SW 1271 (cell line): ENCODE measurements at regions not wholly inside any gene's neighbourhood (a gene's known extent, or its start where the extent isn't known, plus 50 kb on each side); places are given as distances from the start of the nearest gene placed in this dataset.
"Not testable (repeated sequence)": the region's sequence is repeated elsewhere in the genome, so short reads cannot be mapped to it uniquely, and the experiment has no call there.

Source experiments
- DNase-seq, 2 experiments: peaks; one replicate each; lab custom pipeline; 2025; lab: John Stamatoyannopoulos, UW

DNA sequence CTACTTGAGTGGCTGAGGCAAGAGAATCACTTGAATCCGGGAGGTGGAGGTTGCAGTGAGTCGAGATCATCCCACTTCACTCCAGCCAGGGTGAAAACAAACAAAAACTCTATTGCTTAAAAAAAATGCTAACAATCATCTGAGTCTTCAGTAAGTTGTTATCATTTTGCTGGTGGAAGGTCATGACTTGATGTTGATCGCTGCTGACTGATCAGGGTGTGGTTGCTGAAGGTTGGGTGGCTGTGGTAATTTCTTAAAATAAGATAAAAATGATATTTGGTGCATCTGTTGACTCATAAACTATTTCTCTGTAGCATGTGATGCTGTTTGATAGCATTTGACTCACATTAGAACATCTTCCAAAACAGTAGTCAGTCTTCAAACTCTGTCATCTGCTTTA is 349.4 kb upstream of the PAPPA start:
- no peak for DNase-seq

DNA sequence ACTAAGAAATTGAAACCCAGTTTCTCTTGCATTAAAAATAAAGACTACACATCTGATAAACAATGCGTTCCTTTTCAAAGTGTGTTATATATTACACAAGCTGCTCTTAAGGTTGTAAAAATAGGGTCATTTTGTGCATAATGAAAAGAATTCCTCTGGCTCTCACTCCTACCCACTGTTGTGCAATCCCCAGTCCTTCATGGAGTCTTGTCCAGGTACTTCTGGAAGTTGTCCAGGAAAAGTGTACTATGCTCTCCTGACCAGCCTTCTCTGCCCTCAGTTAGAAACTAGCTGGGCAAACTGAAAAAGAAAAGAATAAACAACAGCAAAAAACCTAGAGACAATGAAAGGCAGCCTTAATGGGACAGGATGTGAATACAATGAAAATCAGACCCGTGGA is 345.5 kb upstream of the PAPPA start:
- no peak for DNase-seq

DNA sequence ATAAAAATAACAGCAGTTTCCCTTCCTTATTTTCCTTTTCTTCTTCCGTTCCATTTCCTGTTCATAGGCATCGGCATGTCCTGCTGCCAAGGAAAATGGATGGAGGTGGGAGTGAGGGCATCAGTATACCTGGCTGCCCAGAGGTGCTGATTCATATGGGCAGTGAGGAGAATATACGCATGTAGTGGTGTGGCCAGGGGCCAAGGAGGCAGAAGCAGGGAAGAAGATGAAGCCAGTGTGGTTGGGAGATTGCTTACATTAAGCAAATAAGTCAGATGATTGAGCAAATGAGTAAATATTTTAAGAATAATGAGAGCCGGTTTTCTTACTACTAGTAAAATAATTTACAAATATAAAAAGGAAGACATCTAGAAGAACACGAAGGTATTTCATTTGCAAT is 344.9 kb upstream of the PAPPA start:
- no peak for DNase-seq

DNA sequence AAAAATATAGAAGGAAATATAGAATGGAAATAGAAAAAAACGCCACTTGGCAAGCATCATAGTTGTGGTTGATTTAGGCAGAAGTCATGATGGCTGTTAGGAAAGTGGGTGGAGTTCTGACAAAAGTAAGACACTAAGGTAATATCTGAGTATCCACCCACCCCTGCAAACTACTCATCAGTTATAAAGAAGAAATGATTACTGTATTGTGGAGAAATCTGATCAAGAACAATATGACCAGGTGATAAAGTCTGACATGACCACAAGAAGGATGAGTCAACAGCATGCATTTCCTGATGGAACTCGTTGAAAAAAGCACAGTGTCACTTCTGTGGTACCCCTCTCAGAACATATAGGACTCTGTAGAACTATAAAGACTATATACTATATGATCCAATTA is 343.4 kb upstream of the PAPPA start:
- DNase-seq: no peak

DNA sequence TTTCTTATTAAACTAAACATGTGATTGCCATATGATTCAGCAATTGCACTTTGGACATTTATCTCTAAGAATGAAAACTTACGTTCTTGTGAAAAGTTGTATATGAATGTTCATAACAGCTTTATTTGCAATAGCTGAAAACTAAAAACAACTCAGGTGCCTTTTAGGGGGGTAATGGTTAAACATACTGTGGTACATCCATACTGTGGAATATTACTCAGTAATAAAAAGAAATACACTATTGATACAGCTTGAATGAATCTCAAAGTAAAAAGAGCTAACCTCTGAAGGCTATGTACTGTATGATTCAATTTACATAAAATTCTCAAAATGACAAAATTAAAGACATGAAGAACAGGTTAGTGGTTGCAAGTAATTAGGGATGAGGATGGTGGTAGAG is 339.5 kb upstream of the PAPPA start:
- DNase-seq: no peak

DNA sequence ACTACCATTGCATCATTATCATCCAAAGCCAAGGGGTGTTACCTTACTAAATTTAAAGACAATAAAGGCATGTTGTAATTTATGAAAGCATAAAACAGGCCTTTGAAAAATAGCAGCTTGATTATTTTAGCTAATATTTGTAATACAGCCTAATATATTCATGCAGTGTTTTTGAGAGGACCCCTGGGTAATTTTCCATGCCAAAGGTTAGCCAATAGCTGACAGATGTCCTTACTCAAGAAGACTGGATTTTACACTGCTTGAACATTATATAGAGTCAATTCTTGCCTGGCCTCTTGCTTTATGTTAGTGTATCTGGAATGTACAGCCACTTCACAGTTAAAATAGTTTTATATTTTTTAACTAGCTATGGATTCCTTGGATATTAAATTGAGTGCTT is 337.8 kb upstream of the PAPPA start:
- no peak for DNase-seq

DNA sequence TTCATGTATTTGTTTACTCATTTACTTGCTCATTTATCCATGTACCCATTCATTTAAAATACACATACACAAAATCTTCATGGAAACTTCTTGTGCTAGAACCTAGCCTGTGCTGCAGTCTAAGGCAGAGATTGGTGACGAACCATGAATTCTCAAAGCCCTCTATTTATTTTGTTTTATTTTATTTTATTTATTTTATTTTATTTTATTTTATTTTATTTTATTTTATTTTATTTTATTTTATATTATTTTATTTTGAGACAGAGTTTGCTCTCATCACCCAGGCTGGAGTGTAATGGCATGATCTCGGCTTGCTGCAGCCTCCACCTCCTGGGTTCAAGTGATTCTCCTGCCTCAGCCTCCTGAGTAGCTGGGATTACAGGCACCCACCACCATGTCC is 334.9 kb upstream of the PAPPA start:
- DNase-seq: not testable (repeated sequence)

DNA sequence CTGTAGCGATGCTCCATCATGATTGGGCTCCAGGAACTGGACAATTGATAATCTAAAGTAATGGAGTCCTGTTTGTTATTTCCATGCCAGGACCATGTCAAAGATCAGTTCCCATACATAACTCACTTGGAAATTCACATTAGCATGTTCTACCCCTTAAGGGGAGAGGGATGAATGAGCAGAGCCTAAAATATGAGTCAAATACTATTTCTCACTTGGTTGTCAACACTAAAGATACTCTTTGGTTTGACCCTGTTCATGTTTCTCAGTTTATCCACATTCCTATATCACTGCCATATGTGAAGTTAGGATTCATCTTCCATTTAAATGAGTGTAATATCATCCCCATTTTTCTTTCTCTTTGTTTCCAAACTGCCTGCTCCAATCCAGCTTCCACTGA is 321.6 kb upstream of the PAPPA start:
- no peak for DNase-seq

DNA sequence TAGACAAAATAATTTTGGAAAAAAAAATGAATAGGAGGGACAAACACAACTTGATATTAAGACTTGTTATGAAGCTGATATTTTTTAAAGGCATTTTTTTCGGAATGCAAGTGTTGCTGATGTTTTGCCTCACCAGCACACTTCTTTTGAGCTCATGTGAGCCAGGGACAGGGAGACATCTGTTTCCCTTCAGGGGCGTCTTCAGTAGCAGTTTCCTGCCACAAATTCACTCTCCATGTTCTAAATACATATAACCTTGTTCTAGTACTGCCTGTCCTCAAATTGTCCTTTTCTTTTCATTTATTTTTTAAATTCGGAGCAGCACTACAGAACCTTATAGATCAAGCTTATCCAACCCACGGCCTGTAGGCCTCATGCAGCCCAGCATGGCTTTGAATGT is 316.0 kb upstream of the PAPPA start:
- DNase-seq: no peak

DNA sequence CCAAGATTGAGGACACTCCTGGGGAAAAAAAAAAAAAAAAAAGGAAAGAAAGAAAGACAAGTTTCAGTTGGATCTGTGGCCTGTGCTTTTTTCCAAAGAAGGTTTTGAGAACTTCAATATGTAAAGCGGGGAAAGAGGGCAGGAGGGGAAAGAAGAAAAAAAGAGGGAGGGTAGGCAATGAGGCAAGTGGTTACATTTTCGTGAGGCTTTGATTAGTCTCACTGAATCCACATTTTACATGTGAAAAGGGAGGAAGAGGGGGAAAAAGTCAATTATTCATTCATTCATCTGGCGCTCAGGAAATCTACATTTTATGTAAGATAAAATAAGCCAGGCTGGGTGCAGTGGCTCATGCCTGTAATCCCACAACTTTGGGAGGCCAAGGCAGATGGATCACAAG is 315.2 kb upstream of the PAPPA start:
- no peak for DNase-seq

DNA sequence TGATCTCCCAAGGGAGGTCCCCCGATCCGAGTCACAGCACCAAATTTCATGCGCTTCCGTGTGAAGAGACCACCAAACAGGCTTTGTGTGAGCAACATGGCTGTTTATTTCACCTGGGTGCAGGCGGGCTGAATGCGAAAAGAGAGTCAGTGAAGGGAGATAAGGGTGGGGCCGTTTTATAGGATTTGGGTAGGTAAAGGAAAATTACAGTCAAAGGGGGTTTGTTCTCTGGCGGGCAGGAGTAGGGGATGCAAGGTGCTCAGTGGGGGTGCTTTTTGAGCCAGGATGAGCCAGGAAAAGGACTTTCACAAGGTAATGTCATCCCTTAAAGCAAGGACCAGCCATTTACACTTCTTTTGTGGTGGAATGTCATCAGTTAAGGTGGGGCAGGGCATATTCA is 309.2 kb upstream of the PAPPA start:
- not testable (repeated sequence) for DNase-seq

DNA sequence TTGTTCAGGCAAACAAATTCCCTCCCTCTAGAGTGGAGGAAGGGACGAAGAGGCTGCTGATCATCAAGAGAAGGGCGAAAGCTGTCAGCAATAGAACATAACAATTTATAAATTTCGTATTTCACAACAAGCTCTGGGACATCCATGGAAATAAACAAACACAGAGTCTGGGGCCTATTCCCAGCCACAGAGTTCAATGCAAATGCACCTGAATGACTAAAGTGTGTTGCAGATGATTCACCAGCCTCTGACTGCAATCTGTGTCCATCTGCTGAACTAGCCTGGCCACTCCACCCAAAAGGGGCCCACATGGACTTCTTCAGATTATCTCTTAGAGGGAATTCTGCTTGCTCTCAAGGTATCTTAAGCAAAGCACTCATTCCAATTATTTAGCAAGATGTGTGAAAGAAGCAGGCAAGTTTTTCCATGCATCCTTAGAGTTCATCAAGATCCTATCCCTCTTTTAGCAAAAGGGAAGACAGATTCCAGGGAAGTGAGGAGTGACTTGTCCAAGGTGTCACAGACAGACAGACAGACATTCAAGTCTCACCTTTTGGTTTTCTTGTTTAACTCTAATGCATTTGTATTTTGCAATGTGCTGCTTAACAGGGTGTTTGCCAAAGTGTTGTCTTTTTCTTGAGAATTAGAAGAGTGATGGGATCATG is 307.8 kb upstream of the PAPPA start:
- no peak for DNase-seq

DNA sequence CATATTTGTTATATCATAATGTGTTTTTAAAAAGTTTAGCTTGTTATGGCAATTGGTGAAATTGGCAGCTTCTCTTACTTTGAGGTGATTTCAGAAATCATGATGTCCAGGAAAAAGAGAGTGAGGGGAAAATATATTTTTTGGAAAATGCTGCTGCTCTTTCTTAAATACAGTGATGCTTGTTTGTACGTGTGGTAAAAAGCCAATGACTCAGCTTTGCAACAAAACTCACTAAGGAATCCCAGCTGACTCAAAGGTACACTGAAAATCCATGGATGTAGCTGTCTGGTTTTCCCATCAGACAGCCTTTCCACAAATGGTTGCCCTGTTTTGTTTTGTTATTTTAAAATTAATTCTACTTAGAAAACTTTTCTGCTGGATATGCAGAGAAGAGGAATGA is 306.4 kb upstream of the PAPPA start:
- DNase-seq: no peak

DNA sequence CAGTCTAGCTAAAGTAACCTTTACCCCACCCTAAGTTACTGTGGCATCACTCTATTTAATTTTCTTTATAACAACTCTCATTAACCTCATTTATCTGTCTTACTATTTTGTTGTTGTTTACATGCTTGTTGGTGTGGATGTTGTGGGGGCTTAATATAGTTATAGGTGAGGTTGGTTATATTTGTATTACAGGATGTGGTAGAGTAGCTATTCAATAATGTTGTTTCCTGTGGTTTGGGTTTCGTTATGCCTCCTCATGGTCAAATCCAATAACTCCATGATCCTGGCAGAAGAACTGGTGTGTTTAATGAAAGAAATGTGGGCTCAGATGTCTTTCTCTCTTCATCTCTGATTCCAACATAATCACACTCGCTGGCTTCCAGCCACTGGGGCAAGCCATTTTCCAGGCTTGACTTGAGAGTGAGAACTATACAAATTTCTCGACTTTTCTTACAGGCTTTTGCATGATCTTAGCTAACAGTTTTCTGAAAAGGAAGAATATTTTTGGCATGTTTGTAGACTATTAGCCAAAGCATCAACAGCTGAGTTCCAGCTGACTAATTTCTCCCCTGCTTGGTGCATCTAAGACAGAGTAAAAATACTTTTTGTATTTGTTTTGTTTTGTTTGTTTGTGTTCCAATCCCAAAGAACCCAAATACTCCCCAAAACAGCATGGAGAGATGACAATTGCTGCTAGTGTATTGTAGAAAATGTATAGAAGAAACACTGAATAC is 303.7 kb upstream of the PAPPA start:
- DNase-seq: no peak

DNA sequence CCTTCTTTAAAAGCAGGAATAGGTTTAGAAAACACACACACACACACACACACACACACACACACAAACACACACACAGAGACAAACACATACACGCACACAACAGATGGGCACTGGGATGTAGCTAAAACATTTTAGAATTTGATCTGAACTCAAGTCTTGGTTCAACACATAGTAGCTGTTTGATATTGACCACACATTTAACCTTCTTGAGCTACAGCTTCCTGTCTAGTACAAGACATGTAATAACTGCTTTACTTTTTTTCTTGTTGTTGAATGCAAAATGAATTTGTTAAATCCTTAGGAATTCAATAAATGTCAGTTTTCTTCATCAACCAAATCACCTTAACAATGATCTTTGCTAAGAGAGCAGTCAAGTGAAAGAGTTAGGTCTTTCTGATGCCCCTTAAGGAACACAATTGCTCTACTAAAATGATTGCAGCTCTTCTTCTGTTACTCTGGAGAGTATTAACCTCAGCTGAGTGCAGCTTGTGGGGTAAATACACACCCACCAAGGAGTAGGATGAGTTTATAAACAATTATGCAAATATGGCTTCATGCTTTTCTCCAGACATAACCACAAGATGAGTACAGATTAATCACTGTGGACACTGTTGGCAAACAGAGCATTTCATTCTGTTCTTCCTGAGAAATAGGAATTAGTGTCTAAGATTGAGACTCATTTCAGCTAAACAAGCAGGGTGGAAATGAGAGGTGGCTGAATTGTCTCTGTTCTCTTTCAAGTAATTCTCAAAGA is 302.9 kb upstream of the PAPPA start:
- no peak for DNase-seq

DNA sequence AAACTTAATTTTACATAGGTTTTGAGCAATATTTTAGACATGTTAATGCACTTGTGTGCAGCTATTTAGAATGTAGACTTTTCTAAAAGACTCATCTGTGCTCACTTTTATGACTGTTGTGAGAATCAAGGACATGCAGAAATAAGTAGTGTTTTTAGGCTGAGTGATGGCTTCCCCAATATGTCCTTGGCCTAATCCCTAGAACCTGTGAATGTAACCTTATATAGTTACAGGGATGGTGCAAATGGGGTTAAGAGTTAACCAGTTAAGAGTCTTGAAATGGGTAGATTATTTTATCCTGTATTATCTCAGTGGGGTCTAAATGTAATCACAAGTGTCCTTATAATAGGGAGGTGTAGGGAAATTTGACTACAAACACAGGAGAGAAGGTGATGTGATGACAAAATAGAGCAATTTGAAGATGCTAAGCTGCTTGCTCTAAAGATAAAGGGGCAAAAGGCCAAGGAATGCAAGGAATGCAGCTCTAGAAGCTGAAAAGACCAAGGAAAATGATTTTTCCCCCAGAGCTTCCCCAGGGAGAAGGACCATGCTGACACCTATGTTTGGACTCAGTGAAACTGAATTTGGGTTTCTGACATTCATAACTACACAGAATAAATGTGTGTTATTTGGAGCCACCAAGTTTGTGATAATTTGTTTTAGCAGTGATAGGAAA is 298.0 kb upstream of the PAPPA start:
- DNase-seq: peak in 1 of 2 experiments; percentile 11

DNA sequence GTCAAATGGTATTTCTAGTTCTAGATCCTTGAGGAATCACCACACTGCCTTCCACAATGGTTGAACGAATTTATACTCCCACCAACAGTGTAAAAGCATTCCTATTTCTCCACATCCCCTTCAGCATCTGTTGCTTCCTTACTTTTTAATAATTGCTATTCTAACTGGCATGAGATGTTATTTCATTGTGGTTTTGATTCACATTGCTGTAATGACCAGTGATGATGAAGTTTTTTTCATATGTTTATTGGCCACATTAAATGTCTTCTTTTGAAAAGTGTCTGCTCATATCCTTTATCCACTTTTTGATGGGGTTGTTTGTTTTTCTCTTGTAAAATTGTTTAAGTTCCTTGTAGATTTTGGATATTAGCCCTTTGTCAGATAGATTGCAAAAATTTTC is 295.2 kb upstream of the PAPPA start:
- DNase-seq: not testable (repeated sequence)

DNA sequence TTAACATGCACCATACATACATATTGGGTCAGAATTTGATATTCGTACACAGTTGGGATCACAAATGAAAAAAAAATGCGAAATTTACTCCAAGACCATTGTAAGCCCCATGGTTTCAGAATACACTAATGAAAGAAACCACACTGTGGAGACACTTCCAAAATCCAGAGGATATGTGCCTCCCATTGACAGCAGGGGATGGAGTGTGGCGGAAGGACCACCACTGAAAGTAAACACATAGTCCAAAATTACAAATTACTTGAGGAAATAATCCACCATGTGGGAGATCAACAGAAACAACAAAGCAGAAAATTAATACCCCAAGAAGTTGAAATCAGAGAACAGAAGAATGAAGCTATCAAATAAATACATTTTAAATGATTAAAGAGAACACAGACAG is 291.6 kb upstream of the PAPPA start:
- no peak for DNase-seq

DNA sequence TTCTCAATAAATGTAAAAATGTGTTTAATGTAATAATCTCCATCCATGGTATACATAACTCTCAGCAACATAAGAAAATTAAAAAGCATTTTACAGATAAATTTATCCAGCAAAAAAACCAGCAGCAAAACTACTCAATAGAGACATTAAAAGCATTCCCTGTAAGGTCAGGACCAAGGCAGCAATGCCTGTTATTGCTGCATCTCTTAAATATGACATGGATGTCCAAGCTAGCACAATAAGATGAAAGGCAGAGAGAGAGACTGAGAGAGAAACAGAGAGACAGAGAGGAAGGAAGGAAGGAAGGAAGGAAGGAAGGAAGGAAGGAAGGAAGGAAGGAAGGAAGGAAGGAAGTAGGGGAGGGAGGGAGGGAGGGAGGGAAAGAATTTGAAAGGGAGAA is 289.0 kb upstream of the PAPPA start:
- no peak for DNase-seq

DNA sequence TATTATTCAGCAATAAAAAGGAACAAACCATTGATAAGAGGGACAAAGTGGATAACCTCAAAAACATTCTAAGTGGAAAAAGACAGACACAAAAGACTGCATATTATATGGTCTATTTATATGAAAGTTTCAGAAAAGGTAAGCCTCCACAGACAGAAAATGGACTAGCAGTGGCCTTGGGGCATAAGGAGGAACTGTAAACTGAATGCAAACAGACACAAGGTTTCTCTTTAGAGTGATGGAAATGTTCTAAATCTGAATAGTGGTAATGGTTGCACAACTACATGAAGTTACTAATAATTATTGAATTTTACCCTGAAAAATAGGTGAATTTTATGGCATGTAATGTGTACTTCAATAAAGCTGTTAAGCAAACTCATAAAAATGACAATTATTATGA is 286.3 kb upstream of the PAPPA start:
- no peak for DNase-seq

DNA sequence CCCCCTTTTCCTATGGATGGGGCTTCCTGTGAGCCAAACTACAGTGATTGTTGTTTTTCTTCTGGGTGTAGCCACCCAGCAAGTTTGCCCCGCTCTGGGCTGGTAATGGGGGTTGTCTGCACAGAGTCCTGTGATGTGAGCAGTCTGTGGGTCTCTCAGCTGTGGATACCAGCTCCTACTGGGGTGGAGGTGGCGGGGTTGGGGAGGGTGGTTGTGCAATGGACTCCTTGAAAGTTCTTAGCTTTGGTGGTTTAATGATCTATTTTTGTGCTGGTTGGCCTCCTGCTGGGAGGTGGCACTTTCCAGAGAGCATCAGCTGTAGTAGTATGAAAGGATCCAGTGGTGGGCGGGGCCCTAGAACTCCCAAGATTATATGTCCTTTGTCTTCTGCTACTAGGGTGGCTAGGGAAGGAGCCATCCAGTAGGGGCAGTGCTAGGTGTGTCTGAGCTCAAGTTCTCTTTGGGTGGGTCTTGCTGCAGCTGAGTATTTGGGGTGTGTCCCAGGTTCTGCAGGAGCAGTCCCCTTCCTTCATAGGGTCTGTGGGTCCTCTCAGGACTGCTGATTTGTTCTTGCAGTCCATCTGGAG is 275.6 kb upstream of the PAPPA start:
- no peak for DNase-seq

DNA sequence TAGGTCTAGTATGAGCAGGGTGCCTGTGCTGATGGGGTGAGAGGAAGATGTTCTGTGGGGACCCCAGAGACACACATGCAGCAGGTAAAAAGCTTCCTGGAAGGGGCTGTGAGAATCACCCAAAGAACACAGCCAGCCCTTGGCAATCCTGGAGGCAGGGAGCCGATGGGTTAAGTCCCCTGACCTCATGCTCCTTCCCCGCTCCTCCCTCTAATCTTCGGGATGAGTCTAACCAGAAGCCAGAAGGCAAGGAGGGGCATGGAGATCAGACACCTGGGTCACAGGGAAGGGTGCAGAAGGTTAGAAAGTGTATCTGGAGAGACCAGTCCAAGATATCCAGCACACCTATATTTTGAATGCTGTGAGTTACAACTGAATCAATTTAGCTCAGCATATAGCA is 274.1 kb upstream of the PAPPA start:
- no peak for DNase-seq
